ENCODE measurements at regions not wholly inside any gene's neighbourhood (a gene's known extent, or its start where the extent isn't known, plus 50 kb on each side); places are given as distances from the start of the nearest gene placed in this dataset.

GRCh38 chr7:124275411-124275810, 242.5 kb upstream of the TMEM229A start:
- no peak for DNase-seq (ENCODE audit: extremely low read depth in 1 of 4, low spot score in 3 of 4)
- BruUV-seq (replicated peaks): no TSS peak
- intact Hi-C loops (cut with micrococcal nuclease) (no loop called here), in situ Hi-C loops (cut with MboI) (no loop called here)
- Histone ChIP-seq H3K79me2 (ENCODE audit: control insufficient read depth, insufficient read depth, low read length) (no peaks in the 10 kb centered on the region), H3K9ac (ENCODE audit: insufficient read depth in 1 of 2, low read depth in 2 of 2, low read length in 2 of 2) (no peak overlapping the region), H3K36me3 (ENCODE audit: control insufficient read depth, insufficient read depth, low read length) (no peaks in the 10 kb centered on the region), H3K27me3 (ENCODE audit: control insufficient read depth in 2 of 2, insufficient read depth in 2 of 2, low read length in 2 of 2) (no peaks in the 10 kb centered on the region), H3K4me1 (replicated peaks in 1 of 2; ENCODE audit: control insufficient read depth in 2 of 2, insufficient read depth in 2 of 2, low read length in 2 of 2) (no peaks in the 10 kb centered on the region), H3K4me2 (ENCODE audit: insufficient read depth, low read length) (no peak overlapping the region), H3K4me3 (no peak overlapping the region), H4K20me1 (replicated peaks; ENCODE audit: control insufficient read depth, insufficient read depth, low read length) (no peaks in the 10 kb centered on the region), H3K27ac (ENCODE audit: extremely low read depth, low read depth, low read length) (no peak overlapping the region), H3K9me3 (replicated peaks; ENCODE audit: control insufficient read depth, insufficient read depth, low read depth, low read length) (no peaks in the 10 kb centered on the region; the same call in 1 of the 2 replicates), H2AFZ (ENCODE audit: low read depth, low read length) (no peak overlapping the region), H3K9me1 (ENCODE audit: control insufficient read depth, insufficient read depth, low read length) (no peaks in the 10 kb centered on the region)
- POLR2A ChIA-PET: interaction anchor here (0.6 kb wide), 2 partner anchors 42 to 493 kb away, joined by 3 to 4 read pairs; no protein-coding TSS in a partner anchor
- 0% methylated on average over 3 of the region's 3 CpGs for WGBS (ENCODE audit: insufficient coverage, low coverage, missing lambda C conversion rate)
- TF ChIP-seq ZNF707 (CRISPR knock-in tag; conservative IDR thresholded peaks at IDR 0.05) (no peak), CXXC5 (CRISPR knock-in tag; IDR thresholded peaks at IDR 0.05) (no peak), MTA2 (IDR thresholded peaks at IDR 0.05; ENCODE audit: low read depth) (no peak), DMBX1 (CRISPR knock-in tag; IDR thresholded peaks at IDR 0.05; ENCODE audit: borderline replicate concordance) (no peak), STAT5B (CRISPR knock-in tag; IDR thresholded peaks at IDR 0.05) (no peak), L3MBTL2 (IDR thresholded peaks at IDR 0.05) (no peak), ESRRB (CRISPR knock-in tag; IDR thresholded peaks at IDR 0.05; ENCODE audit: borderline replicate concordance) (no peak), TAF1 (IDR thresholded peaks at IDR 0.05; ENCODE audit: control insufficient read depth, extremely low read depth, insufficient read depth, low read length, severe bottlenecking) (no peak)
- TF ChIP-seq, protein P1, sequence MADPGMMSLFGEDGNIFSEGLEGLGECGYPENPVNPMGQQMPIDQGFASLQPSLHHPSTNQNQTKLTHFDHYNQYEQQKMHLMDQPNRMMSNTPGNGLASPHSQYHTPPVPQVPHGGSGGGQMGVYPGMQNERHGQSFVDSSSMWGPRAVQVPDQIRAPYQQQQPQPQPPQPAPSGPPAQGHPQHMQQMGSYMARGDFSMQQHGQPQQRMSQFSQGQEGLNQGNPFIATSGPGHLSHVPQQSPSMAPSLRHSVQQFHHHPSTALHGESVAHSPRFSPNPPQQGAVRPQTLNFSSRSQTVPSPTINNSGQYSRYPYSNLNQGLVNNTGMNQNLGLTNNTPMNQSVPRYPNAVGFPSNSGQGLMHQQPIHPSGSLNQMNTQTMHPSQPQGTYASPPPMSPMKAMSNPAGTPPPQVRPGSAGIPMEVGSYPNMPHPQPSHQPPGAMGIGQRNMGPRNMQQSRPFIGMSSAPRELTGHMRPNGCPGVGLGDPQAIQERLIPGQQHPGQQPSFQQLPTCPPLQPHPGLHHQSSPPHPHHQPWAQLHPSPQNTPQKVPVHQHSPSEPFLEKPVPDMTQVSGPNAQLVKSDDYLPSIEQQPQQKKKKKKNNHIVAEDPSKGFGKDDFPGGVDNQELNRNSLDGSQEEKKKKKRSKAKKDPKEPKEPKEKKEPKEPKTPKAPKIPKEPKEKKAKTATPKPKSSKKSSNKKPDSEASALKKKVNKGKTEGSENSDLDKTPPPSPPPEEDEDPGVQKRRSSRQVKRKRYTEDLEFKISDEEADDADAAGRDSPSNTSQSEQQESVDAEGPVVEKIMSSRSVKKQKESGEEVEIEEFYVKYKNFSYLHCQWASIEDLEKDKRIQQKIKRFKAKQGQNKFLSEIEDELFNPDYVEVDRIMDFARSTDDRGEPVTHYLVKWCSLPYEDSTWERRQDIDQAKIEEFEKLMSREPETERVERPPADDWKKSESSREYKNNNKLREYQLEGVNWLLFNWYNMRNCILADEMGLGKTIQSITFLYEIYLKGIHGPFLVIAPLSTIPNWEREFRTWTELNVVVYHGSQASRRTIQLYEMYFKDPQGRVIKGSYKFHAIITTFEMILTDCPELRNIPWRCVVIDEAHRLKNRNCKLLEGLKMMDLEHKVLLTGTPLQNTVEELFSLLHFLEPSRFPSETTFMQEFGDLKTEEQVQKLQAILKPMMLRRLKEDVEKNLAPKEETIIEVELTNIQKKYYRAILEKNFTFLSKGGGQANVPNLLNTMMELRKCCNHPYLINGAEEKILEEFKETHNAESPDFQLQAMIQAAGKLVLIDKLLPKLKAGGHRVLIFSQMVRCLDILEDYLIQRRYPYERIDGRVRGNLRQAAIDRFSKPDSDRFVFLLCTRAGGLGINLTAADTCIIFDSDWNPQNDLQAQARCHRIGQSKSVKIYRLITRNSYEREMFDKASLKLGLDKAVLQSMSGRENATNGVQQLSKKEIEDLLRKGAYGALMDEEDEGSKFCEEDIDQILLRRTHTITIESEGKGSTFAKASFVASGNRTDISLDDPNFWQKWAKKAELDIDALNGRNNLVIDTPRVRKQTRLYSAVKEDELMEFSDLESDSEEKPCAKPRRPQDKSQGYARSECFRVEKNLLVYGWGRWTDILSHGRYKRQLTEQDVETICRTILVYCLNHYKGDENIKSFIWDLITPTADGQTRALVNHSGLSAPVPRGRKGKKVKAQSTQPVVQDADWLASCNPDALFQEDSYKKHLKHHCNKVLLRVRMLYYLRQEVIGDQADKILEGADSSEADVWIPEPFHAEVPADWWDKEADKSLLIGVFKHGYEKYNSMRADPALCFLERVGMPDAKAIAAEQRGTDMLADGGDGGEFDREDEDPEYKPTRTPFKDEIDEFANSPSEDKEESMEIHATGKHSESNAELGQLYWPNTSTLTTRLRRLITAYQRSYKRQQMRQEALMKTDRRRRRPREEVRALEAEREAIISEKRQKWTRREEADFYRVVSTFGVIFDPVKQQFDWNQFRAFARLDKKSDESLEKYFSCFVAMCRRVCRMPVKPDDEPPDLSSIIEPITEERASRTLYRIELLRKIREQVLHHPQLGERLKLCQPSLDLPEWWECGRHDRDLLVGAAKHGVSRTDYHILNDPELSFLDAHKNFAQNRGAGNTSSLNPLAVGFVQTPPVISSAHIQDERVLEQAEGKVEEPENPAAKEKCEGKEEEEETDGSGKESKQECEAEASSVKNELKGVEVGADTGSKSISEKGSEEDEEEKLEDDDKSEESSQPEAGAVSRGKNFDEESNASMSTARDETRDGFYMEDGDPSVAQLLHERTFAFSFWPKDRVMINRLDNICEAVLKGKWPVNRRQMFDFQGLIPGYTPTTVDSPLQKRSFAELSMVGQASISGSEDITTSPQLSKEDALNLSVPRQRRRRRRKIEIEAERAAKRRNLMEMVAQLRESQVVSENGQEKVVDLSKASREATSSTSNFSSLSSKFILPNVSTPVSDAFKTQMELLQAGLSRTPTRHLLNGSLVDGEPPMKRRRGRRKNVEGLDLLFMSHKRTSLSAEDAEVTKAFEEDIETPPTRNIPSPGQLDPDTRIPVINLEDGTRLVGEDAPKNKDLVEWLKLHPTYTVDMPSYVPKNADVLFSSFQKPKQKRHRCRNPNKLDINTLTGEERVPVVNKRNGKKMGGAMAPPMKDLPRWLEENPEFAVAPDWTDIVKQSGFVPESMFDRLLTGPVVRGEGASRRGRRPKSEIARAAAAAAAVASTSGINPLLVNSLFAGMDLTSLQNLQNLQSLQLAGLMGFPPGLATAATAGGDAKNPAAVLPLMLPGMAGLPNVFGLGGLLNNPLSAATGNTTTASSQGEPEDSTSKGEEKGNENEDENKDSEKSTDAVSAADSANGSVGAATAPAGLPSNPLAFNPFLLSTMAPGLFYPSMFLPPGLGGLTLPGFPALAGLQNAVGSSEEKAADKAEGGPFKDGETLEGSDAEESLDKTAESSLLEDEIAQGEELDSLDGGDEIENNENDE (IDR thresholded peaks at IDR 0.05; ENCODE audit: low read depth, low read length): no peak
- TF ChIP-seq, protein P2, sequence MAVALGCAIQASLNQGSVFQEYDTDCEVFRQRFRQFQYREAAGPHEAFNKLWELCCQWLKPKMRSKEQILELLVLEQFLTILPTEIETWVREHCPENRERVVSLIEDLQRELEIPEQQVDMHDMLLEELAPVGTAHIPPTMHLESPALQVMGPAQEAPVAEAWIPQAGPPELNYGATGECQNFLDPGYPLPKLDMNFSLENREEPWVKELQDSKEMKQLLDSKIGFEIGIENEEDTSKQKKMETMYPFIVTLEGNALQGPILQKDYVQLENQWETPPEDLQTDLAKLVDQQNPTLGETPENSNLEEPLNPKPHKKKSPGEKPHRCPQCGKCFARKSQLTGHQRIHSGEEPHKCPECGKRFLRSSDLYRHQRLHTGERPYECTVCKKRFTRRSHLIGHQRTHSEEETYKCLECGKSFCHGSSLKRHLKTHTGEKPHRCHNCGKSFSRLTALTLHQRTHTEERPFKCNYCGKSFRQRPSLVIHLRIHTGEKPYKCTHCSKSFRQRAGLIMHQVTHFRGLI (CRISPR knock-in tag; IDR thresholded peaks at IDR 0.05): no peak
- ATAC-seq: no peak
- CTCF ChIA-PET (ENCODE audit: low intra/inter-chr PET ratio): no interaction called here
- no peak for FAIRE-seq

Data from K562 (cell line).